WTC11 (cell line): ENCODE measurements at regions not wholly inside any gene's neighbourhood (a gene's known extent, or its start where the extent isn't known, plus 50 kb on each side); places are given as distances from the start of the nearest gene placed in this dataset.

Experiments used
- ATAC-seq: fragments of 200-7000 bp; cut with Tn5 transposase; 2 replicates; pipeline ENCODE4 v1.10.0; 2021; ENCODE audit warnings: mild to moderate bottlenecking, moderate library complexity
- CTCF ChIA-PET: fragments of 300-600 bp; sonication (Branson Sonifier 250); formaldehyde crosslinking; loops from one replicate; lab custom pipeline; 2021; ENCODE audit warnings: antibody characterized with exemption; lab: Charles Lee
- POLR2A ChIA-PET: fragments of 350-600 bp; sonication (Branson Sonifier 250); formaldehyde crosslinking; loops from one replicate; lab custom pipeline; 2021; ENCODE audit warnings: antibody characterized with exemption; lab: Charles Lee
- DNase-seq: peaks from one replicate; pipeline ENCODE4 v3.0.0; 2021; ENCODE audit warnings: low spot score
- H3K27ac Mint-ChIP-seq: 2 replicates; pipeline ENCODE4 v1.8.0; 2021; ENCODE audit warnings: mixed read lengths
- H3K27me3 Mint-ChIP-seq: 2 replicates; pipeline ENCODE4 v1.8.0; 2021; ENCODE audit warnings: low read depth, mild to moderate bottlenecking, moderate library complexity, mixed read lengths
- H3K36me3 Mint-ChIP-seq: 2 replicates; pipeline ENCODE4 v1.8.0; 2021; ENCODE audit warnings: mixed read lengths
- H3K4me1 Mint-ChIP-seq: 2 replicates; pipeline ENCODE4 v1.8.0; 2022; ENCODE audit warnings: mixed read lengths
- H3K4me3 Mint-ChIP-seq: 2 replicates; pipeline ENCODE4 v1.8.0; 2021; ENCODE audit warnings: mild to moderate bottlenecking, moderate library complexity, mixed read lengths
- H3K9me3 Mint-ChIP-seq: 2 replicates; pipeline ENCODE4 v1.8.0; 2021; ENCODE audit warnings: mixed read lengths
- ATF3 ChIP-seq: sonication (generic); formaldehyde crosslinking; conservative IDR thresholded peaks from 2 replicates; pipeline ENCODE4 v1.8.1; 2022; ENCODE audit warnings: mild to moderate bottlenecking, missing genetic modification reagents
- CREM ChIP-seq: sonication (generic); formaldehyde crosslinking; IDR thresholded peaks from 2 replicates; pipeline ENCODE4 v1.8.1; 2022; ENCODE audit warnings: mild to moderate bottlenecking, missing genetic modification reagents, moderate library complexity
- CTCF ChIP-seq: fragments of 200-600 bp; IDR thresholded peaks from 2 replicates; pipeline ENCODE4 v1.8.0; 2022; ENCODE audit warnings: antibody characterized with exemption
- E2F5 ChIP-seq: sonication (generic); formaldehyde crosslinking; IDR thresholded peaks from 2 replicates; pipeline ENCODE4 v1.8.1; 2022; ENCODE audit warnings: mild to moderate bottlenecking, moderate library complexity, missing genetic modification reagents
- ETV6 ChIP-seq: sonication (generic); formaldehyde crosslinking; IDR thresholded peaks from 2 replicates; pipeline ENCODE4 v1.8.1; 2022; ENCODE audit warnings: mild to moderate bottlenecking, missing genetic modification reagents
- FOXP4 ChIP-seq: sonication (generic); formaldehyde crosslinking; IDR thresholded peaks from 2 replicates; pipeline ENCODE4 v1.8.0; 2022; ENCODE audit warnings: mild to moderate bottlenecking, missing genetic modification reagents
- GABPB1 ChIP-seq: sonication (generic); formaldehyde crosslinking; IDR thresholded peaks from 2 replicates; pipeline ENCODE4 v1.8.1; 2023; ENCODE audit warnings: mild to moderate bottlenecking, missing genetic modification reagents
- GTF2I ChIP-seq: fragments of 250-450 bp; sonication (Bioruptor Pico); conservative IDR thresholded peaks from 2 replicates; pipeline ENCODE4 v1.4.0; 2021; ENCODE audit warnings: mild to moderate bottlenecking
- KAT7 ChIP-seq: sonication (generic); formaldehyde crosslinking; IDR thresholded peaks from 2 replicates; pipeline ENCODE4 v1.8.1; 2023; ENCODE audit warnings: missing genetic modification reagents, mild to moderate bottlenecking, borderline replicate concordance
- MXD4 ChIP-seq: fragments of 250-450 bp; sonication (Bioruptor Pico); IDR thresholded peaks from 2 replicates; pipeline ENCODE4 v1.8.0; 2021; ENCODE audit warnings: mild to moderate bottlenecking, moderate library complexity, borderline replicate concordance
- NFATC4 ChIP-seq: fragments of 250-450 bp; sonication (Bioruptor Pico); IDR thresholded peaks from 2 replicates; pipeline ENCODE4 v1.9.0; 2021; ENCODE audit warnings: mild to moderate bottlenecking
- SOX15 ChIP-seq: fragments of 250-450 bp; sonication (Bioruptor Pico); IDR thresholded peaks from 2 replicates; pipeline ENCODE4 v1.9.0; 2021; ENCODE audit warnings: mild to moderate bottlenecking
- SP1 ChIP-seq: sonication (generic); formaldehyde crosslinking; conservative IDR thresholded peaks from 2 replicates; pipeline ENCODE4 v1.8.1; 2022; ENCODE audit warnings: missing genetic modification reagents
- ZNF232 ChIP-seq: sonication (generic); formaldehyde crosslinking; IDR thresholded peaks from 2 replicates; pipeline ENCODE4 v1.8.0; 2022; ENCODE audit warnings: mild to moderate bottlenecking, missing genetic modification reagents
- TF ChIP-seq, protein P1 (sequence below): fragments of 250-450 bp; sonication (Bioruptor Pico); IDR thresholded peaks from 2 replicates; pipeline ENCODE4 v1.9.0; 2021; ENCODE audit warnings: mild to moderate bottlenecking, borderline replicate concordance
- TF ChIP-seq, protein P2 (sequence below): sonication (generic); formaldehyde crosslinking; IDR thresholded peaks from 2 replicates; pipeline ENCODE4 v1.8.1; 2023; ENCODE audit warnings: mild to moderate bottlenecking, moderate library complexity, missing genetic modification reagents
- TF ChIP-seq, protein P3 (sequence below): sonication (generic); formaldehyde crosslinking; IDR thresholded peaks from 2 replicates; pipeline ENCODE4 v1.8.0; 2022; ENCODE audit warnings: missing genetic modification reagents

- Mint-ChIP-seq H3K27me3 (no peaks in the 10 kb centered on the region; the same call in none of the 2 replicates), H3K4me1 (peaks cover 10% of the 10 kb centered on the region), H3K9me3 (peaks cover 77% of the 10 kb centered on the region), H3K27ac (no peak overlapping the region), H3K4me3 (no peak overlapping the region), H3K36me3 (peaks cover 78% of the 10 kb centered on the region)
- POLR2A ChIA-PET: no interaction called here
- ATAC-seq: no peak
- no peak for DNase-seq
- CTCF ChIA-PET: no interaction called here
- TF ChIP-seq GTF2I (CRISPR knock-in tag): no peak
- TF ChIP-seq, protein P1, sequence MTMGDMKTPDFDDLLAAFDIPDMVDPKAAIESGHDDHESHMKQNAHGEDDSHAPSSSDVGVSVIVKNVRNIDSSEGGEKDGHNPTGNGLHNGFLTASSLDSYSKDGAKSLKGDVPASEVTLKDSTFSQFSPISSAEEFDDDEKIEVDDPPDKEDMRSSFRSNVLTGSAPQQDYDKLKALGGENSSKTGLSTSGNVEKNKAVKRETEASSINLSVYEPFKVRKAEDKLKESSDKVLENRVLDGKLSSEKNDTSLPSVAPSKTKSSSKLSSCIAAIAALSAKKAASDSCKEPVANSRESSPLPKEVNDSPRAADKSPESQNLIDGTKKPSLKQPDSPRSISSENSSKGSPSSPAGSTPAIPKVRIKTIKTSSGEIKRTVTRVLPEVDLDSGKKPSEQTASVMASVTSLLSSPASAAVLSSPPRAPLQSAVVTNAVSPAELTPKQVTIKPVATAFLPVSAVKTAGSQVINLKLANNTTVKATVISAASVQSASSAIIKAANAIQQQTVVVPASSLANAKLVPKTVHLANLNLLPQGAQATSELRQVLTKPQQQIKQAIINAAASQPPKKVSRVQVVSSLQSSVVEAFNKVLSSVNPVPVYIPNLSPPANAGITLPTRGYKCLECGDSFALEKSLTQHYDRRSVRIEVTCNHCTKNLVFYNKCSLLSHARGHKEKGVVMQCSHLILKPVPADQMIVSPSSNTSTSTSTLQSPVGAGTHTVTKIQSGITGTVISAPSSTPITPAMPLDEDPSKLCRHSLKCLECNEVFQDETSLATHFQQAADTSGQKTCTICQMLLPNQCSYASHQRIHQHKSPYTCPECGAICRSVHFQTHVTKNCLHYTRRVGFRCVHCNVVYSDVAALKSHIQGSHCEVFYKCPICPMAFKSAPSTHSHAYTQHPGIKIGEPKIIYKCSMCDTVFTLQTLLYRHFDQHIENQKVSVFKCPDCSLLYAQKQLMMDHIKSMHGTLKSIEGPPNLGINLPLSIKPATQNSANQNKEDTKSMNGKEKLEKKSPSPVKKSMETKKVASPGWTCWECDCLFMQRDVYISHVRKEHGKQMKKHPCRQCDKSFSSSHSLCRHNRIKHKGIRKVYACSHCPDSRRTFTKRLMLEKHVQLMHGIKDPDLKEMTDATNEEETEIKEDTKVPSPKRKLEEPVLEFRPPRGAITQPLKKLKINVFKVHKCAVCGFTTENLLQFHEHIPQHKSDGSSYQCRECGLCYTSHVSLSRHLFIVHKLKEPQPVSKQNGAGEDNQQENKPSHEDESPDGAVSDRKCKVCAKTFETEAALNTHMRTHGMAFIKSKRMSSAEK (CRISPR knock-in tag): no peak
- TF ChIP-seq, protein P2, sequence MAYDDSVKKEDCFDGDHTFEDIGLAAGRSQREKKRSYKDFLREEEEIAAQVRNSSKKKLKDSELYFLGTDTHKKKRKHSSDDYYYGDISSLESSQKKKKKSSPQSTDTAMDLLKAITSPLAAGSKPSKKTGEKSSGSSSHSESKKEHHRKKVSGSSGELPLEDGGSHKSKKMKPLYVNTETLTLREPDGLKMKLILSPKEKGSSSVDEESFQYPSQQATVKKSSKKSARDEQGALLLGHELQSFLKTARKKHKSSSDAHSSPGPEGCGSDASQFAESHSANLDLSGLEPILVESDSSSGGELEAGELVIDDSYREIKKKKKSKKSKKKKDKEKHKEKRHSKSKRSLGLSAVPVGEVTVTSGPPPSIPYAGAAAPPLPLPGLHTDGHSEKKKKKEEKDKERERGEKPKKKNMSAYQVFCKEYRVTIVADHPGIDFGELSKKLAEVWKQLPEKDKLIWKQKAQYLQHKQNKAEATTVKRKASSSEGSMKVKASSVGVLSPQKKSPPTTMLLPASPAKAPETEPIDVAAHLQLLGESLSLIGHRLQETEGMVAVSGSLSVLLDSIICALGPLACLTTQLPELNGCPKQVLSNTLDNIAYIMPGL (CRISPR knock-in tag): no peak
- TF ChIP-seq CTCF: no peak
- TF ChIP-seq, all 79 proteins: peak for 0
These were observed 317.6 kb upstream of the TRPC7 start for GRCh38 chr5:136682986-136683385.

GRCh38 chr5:136679233-136679632 is 313.9 kb upstream of the TRPC7 start:
- Mint-ChIP-seq H3K9me3 (peaks cover 43% of the 10 kb centered on the region), H3K27me3 (no peaks in the 10 kb centered on the region; the same call in none of the 2 replicates)
- DNase-seq (no peak), ATAC-seq (no peak)
- TF ChIP-seq GABPB1 (CRISPR knock-in tag) (no peak), SP1 (no peak), ETV6 (no peak)
- TF ChIP-seq, all 79 proteins: peak for 0
- peaks cover 25% of the 10 kb centered on the region for H3K4me1 Mint-ChIP-seq
- CTCF ChIA-PET: no interaction called here
- POLR2A ChIA-PET: no interaction called here
- no peak overlapping the region for H3K4me3 Mint-ChIP-seq
- peaks cover 44% of the 10 kb centered on the region for H3K36me3 Mint-ChIP-seq
- no peak overlapping the region for H3K27ac Mint-ChIP-seq

- no peak for ATAC-seq
- CTCF ChIA-PET: interaction anchor here (1.0 kb wide), 1 partner anchor 9 kb away, joined by 9 read pairs; no protein-coding TSS in a partner anchor
- H3K4me3 Mint-ChIP-seq: no peak overlapping the region
- TF ChIP-seq ZNF232 (CRISPR knock-in tag) (no peak), ATF3 (CRISPR knock-in tag) (no peak), KAT7 (CRISPR knock-in tag) (no peak), MXD4 (CRISPR knock-in tag) (no peak), SOX15 (CRISPR knock-in tag) (no peak), NFATC4 (no peak), FOXP4 (CRISPR knock-in tag) (no peak), CREM (CRISPR knock-in tag) (no peak), E2F5 (CRISPR knock-in tag) (no peak)
- TF ChIP-seq, protein P3, sequence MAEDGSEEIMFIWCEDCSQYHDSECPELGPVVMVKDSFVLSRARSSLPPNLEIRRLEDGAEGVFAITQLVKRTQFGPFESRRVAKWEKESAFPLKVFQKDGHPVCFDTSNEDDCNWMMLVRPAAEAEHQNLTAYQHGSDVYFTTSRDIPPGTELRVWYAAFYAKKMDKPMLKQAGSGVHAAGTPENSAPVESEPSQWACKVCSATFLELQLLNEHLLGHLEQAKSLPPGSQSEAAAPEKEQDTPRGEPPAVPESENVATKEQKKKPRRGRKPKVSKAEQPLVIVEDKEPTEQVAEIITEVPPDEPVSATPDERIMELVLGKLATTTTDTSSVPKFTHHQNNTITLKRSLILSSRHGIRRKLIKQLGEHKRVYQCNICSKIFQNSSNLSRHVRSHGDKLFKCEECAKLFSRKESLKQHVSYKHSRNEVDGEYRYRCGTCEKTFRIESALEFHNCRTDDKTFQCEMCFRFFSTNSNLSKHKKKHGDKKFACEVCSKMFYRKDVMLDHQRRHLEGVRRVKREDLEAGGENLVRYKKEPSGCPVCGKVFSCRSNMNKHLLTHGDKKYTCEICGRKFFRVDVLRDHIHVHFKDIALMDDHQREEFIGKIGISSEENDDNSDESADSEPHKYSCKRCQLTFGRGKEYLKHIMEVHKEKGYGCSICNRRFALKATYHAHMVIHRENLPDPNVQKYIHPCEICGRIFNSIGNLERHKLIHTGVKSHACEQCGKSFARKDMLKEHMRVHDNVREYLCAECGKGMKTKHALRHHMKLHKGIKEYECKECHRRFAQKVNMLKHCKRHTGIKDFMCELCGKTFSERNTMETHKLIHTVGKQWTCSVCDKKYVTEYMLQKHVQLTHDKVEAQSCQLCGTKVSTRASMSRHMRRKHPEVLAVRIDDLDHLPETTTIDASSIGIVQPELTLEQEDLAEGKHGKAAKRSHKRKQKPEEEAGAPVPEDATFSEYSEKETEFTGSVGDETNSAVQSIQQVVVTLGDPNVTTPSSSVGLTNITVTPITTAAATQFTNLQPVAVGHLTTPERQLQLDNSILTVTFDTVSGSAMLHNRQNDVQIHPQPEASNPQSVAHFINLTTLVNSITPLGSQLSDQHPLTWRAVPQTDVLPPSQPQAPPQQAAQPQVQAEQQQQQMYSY (CRISPR knock-in tag): no peak
These were observed 311.9 kb upstream of the TRPC7 start for GRCh38 chr5:136677217-136677616.

More at GRCh38 chr5:136677217-136677616, 311.9 kb upstream of the TRPC7 start:
- peaks cover 31% of the 10 kb centered on the region for H3K36me3 Mint-ChIP-seq
- H3K27ac Mint-ChIP-seq: no peak overlapping the region
- H3K4me1 Mint-ChIP-seq: peaks cover 24% of the 10 kb centered on the region
- H3K27me3 Mint-ChIP-seq: no peaks in the 10 kb centered on the region; the same call in 1 of the 2 replicates
- POLR2A ChIA-PET: no interaction called here
- no peak for DNase-seq
- H3K9me3 Mint-ChIP-seq: peaks cover 35% of the 10 kb centered on the region
